Skeletal muscle tissue (tissue), 3 donors: ENCODE measurements at regions not wholly inside any gene's neighbourhood (a gene's known extent, or its start where the extent isn't known, plus 50 kb on each side); places are given as distances from the start of the nearest gene placed in this dataset.

ENCODE experiments used
- H3K27ac ChIP-seq: one replicate; pipeline ENCODE4 v1.7.0; 2013; ENCODE audit warnings: mild to moderate bottlenecking, low read depth, low read length, inconsistent platforms
- H3K27me3 ChIP-seq, 3 donors: one replicate each; pipeline ENCODE4 v1.7.0; 2013; ENCODE audit warnings: low read length in 3 of 3; ENCODE audit not compliant: control insufficient read depth in 3 of 3, insufficient read depth in 3 of 3
- H3K36me3 ChIP-seq, 3 donors: one replicate each; pipeline ENCODE4 v1.7.0; 2013; ENCODE audit warnings: low read length in 3 of 3; ENCODE audit not compliant: control insufficient read depth in 3 of 3, insufficient read depth in 3 of 3
- H3K4me1 ChIP-seq, 3 donors: one replicate each; pipeline ENCODE4 v1.7.0; 2013; ENCODE audit warnings: low read length in 3 of 3, mild to moderate bottlenecking in 3 of 3; ENCODE audit not compliant: control insufficient read depth in 3 of 3, insufficient read depth in 3 of 3
- H3K4me3 ChIP-seq, 3 donors: one replicate each; pipeline ENCODE4 v1.7.0; 2013; ENCODE audit warnings: low read length in 3 of 3
- H3K9ac ChIP-seq, 3 donors: one replicate each; pipeline ENCODE4 v1.7.0; 2013; ENCODE audit warnings: low read length in 3 of 3, mild to moderate bottlenecking in 3 of 3, moderate library complexity in 2 of 3, low read depth in 1 of 3
- H3K9me3 ChIP-seq, 3 donors: one replicate each; pipeline ENCODE4 v1.7.0; 2013; ENCODE audit warnings: low read length in 3 of 3; ENCODE audit not compliant: control insufficient read depth in 3 of 3
- donor health status: Osteomylitis.

DNA sequence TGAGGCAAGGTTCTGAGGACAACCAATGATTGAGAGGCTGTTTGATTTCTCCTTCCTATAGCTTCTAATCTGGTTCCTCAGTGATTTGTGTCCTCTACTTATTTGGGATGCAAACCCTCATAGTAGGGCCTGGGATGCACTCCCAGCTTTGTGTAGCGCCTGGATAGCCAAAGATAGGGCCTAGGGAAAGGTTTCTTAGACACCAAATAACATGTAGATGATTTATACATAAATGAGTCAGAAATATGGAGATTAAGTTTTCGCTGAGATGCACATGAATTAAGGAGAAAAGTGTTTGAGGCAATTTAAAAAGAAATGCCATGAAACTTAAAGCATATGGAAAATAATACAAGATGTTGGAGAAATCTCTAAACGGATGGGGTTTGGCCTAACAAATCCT is 66.0 kb upstream of the LMO4 start:
- no peak overlapping the region for H3K4me3 ChIP-seq

DNA sequence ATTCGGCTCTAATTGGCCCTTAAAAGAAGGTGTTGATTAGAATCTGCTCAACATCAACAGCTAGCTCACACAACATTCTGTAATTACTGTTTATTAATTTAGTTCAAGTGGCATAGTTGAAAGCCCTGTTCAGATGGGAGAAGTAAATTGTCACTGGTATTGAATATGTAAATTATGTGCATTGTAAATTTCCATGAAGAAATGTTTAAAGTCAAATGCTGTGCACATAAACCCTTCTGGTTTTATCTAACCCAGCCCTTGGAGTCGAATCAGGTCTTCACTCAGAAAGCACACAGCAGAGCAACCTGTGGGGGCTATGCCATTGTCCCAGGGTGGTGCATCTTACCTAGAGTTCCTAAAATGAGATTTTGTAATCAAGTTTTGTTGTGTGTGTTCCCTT is 65.4 kb upstream of the LMO4 start:
- Histone ChIP-seq H3K9ac (no peak overlapping the region), H3K4me1 (no peaks in the 10 kb centered on the region), H3K4me3 (no peak overlapping the region), H3K27ac (no peak overlapping the region), H3K36me3 (no peaks in the 10 kb centered on the region), H3K27me3 (no peaks in the 10 kb centered on the region), H3K9me3 (no peaks in the 10 kb centered on the region)

More for the DNA sequence above, 66.0 kb upstream of the LMO4 start:
- H3K9me3 ChIP-seq: no peaks in the 10 kb centered on the region
- no peaks in the 10 kb centered on the region for H3K36me3 ChIP-seq
- no peak overlapping the region for H3K9ac ChIP-seq
- no peaks in the 10 kb centered on the region for H3K27me3 ChIP-seq
- H3K4me1 ChIP-seq: no peaks in the 10 kb centered on the region
- H3K27ac ChIP-seq: no peak overlapping the region

DNA sequence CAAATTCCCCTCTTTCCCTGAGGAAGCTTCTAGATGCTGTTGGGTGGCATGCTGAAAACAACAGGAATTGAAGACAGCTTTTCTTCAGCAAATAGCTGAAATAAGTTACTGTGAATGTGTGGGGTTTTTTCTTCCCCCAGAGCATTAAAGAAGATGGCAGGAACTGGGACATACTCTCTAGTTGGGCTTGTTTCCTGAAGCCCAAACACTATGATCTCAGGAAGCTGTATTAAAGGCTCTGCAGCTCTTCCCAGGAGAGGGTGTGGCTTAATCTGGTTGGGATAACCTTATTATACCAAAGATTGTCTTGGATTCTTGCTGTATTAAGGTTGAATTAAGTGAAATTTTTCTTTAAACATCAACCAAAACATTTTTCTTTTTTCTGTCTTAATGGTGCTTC is 64.9 kb upstream of the LMO4 start:
- Histone ChIP-seq H3K4me1 (no peaks in the 10 kb centered on the region), H3K27ac (no peak overlapping the region), H3K36me3 (no peaks in the 10 kb centered on the region), H3K4me3 (no peak overlapping the region), H3K9ac (no peak overlapping the region), H3K9me3 (no peaks in the 10 kb centered on the region), H3K27me3 (no peaks in the 10 kb centered on the region)

DNA sequence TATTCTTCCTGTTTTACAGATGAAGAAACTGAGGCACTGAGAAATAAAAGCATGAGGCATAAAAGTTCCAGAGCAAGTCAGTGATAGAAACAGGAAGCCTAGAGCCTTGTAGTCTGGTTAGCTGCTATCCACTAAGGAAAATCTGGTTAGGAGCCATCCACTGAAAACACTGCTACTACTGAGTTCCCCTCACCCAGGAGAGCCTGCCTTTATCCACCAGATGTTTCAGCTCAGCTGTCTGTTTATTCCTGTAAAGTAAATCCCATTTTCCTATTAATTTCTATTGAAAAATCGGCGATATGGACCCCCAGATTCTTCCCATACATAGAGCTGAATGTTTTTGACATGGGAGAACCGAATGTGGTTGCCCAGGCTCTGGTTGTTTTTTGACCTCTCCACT is 63.7 kb upstream of the LMO4 start:
- Histone ChIP-seq H3K9ac (no peak overlapping the region), H3K4me1 (no peaks in the 10 kb centered on the region), H3K36me3 (no peaks in the 10 kb centered on the region), H3K4me3 (no peak overlapping the region), H3K27me3 (no peaks in the 10 kb centered on the region), H3K9me3 (no peaks in the 10 kb centered on the region), H3K27ac (no peak overlapping the region)

DNA sequence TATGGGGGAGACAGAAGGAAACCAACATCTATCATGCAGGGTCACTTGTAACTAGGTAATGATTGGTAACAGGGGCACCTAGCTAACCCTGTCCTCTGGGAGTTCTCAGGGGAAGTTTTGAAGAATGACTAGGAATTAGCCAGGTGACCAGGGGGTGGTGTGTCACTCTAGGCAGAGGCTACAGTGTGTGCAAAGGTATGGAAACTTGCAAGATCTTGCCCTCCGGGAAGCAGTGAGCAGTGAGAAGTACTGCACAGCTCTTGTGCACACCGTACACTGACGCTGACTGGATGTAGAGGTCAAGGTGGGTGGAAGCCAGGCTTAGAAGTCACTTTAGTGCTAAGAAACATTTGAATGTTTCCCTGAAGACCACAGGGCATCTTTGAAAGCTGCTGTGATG is 62.9 kb upstream of the LMO4 start:
- Histone ChIP-seq H3K4me3 (no peak overlapping the region), H3K36me3 (no peaks in the 10 kb centered on the region), H3K9ac (no peak overlapping the region), H3K4me1 (no peaks in the 10 kb centered on the region), H3K27ac (no peak overlapping the region), H3K9me3 (no peaks in the 10 kb centered on the region), H3K27me3 (no peaks in the 10 kb centered on the region)

DNA sequence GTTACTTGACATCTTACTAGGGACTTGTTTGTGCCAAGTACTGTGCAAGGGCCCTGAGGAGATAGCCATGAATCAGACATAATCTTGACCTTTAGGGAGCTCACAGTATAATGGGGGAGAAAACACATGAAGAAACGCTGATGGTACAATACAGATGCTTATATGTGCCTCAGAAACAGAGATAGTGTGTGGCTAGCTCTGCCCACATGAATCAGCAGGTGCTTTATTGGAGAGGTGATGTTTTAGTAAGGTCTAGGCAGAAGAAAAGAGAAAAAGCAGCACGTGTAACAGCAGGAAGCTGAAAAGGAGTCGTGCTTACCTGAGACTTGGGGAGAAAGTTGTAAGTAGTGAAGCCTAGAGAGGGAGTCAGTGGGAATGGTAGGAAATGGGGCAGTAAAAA is 60.6 kb upstream of the LMO4 start:
- Histone ChIP-seq H3K36me3 (no peaks in the 10 kb centered on the region), H3K27ac (no peak overlapping the region), H3K4me3 (no peak overlapping the region), H3K9me3 (no peaks in the 10 kb centered on the region), H3K9ac (no peak overlapping the region), H3K27me3 (no peaks in the 10 kb centered on the region), H3K4me1 (no peaks in the 10 kb centered on the region)

DNA sequence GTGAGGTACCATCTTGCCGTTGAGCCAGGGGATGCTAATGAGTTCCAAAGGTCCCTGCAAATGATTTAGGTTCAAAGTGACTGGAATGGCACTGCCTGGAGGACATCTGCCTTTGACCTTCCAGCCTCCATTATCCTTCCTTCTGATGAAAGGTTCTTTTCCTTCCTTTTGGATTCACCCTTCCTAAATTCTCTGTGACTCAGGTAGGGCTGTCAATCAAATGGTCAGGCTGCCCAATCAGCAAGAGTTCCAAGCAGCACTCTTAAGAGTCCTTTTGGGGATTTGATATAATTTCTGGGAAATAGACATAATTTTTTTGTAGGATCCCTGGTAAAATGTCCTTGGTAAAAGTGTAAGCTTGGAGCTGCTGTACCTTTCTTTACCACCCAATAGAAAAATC is 58.8 kb upstream of the LMO4 start:
- Histone ChIP-seq H3K4me1 (no peaks in the 10 kb centered on the region), H3K9ac (no peak overlapping the region), H3K9me3 (no peaks in the 10 kb centered on the region), H3K36me3 (no peaks in the 10 kb centered on the region), H3K27ac (no peak overlapping the region), H3K27me3 (no peaks in the 10 kb centered on the region), H3K4me3 (no peak overlapping the region)

DNA sequence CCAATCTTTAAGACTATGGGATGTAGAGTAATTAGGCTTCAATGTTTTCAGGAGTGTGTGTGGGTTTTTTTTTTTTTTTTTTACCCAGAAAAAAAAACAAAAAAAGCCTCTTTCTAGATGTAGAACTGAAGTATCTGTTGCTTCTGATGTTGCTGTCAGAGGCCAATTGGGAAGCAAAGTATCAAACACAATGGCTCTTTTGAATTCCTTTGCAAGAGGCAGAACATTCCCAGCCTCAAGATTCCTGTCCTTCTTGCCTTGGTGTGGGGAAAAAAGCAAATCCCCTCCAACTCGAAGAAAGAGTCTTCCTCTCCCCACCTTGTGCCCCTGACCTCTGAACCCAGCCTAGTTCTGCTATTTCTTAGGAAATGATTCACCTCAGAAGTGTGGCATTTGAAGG is 55.4 kb upstream of the LMO4 start:
- Histone ChIP-seq H3K27me3 (no peaks in the 10 kb centered on the region), H3K36me3 (no peaks in the 10 kb centered on the region), H3K4me1 (no peaks in the 10 kb centered on the region), H3K9me3 (no peaks in the 10 kb centered on the region), H3K9ac (no peak overlapping the region), H3K4me3 (no peak overlapping the region), H3K27ac (no peak overlapping the region)

DNA sequence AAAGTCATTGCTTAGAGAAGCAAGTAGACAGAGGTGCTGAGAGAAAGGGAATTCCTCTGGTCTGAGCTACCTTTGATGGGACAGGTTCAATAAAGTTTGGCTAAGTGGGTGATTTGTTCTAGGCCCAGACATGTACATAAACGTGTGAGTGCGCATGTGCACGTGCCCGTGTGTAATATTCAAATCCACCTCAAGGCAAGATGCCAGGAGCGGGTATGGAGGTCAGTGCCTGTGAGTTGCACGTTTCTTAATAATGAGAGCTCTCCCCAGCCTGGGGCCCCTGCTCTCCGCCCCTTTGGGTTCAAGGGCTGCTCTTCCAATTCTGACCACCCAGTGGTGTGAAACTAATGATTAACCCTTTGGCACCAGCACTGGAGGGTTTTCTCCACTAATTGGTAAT is 53.8 kb upstream of the LMO4 start:
- Histone ChIP-seq H3K4me1 (peaks cover 0 to 7% (median 0%) of the 10 kb centered on the region in 3 donors), H3K9me3 (no peaks in the 10 kb centered on the region), H3K36me3 (no peaks in the 10 kb centered on the region), H3K4me3 (no peak overlapping the region), H3K27me3 (no peaks in the 10 kb centered on the region), H3K9ac (no peak overlapping the region), H3K27ac (no peak overlapping the region)

DNA sequence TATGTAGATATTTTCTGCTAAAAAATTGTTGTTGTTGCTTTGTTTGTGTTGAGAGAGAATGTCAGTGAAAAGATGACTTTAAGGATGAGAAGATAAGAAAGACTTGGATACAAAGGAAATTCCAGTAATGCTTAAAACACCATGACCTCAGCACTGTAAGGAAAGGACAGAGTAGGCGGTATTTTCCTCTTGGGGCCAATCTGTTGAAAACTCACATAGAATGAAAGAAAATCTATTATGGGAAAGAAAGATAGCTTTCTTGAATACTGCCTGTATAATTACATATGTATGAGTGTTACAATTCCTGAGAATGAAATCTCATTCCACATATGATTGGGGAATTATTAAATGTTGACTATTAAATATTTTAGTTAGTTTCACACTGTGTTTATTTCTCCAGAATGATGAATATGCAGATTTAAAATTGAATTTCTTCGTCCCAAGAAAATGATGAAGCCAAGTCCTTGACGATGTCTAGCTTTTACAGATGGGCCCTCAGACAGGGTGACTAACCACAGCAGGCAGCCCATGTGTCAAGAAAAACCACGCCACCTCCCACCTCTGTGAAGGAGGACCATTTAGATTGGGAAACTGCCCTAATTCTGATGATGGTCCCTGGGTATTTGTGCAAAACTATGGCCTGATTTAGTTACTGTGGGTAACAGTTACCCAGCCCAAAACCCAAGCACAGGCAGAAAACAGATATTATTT is 49.7 kb upstream of the LMO4 start:
- no peak overlapping the region for H3K9ac ChIP-seq
- H3K4me1 ChIP-seq: peaks cover 0 to 8% (median 2%) of the 10 kb centered on the region in 3 donors
- peak overlapping the region; percentile 52 for H3K27ac ChIP-seq
- peak overlapping the region in 1 of 3 donors; percentile 24 for H3K4me3 ChIP-seq
- H3K9me3 ChIP-seq: no peaks in the 10 kb centered on the region
- no peaks in the 10 kb centered on the region for H3K27me3 ChIP-seq
- no peaks in the 10 kb centered on the region for H3K36me3 ChIP-seq
